NCI-H2107 treated with DMSO at 0.1 percent for 48 hours (cell line): ENCODE measurements at regions not wholly inside any gene's neighbourhood (a gene's known extent, or its start where the extent isn't known, plus 50 kb on each side); places are given as distances from the start of the nearest gene placed in this dataset.
A peak's percentile ranks its signal among the peaks of the same experiment; 100 is the strongest.

ENCODE experiments used
- DNase-seq: peaks from one replicate; lab custom pipeline; 2025; ENCODE audit not compliant: unreplicated experiment; lab: John Stamatoyannopoulos, UW

- DNase-seq, result no peak
These were observed 432.6 kb upstream of the MMADHC start for GRCh38 chr2:150020221-150020620.

GRCh38 chr2:150019063-150019462 lies 431.5 kb upstream of the MMADHC start:
- DNase-seq, result no peak

GRCh38 chr2:150012986-150013385 lies 425.4 kb upstream of the MMADHC start:
- DNase-seq, result no peak

- no peak for DNase-seq
These were observed 423.7 kb upstream of the MMADHC start for GRCh38 chr2:150011161-150011730.

- no peak for DNase-seq
These were observed 421.3 kb upstream of the MMADHC start for GRCh38 chr2:150008901-150009300.

- DNase-seq, result no peak
These were observed 420.3 kb upstream of the MMADHC start for GRCh38 chr2:150007815-150008430.

GRCh38 chr2:150006591-150006990 lies 419.0 kb upstream of the MMADHC start:
- no peak for DNase-seq

- no peak for DNase-seq
These were observed 416.0 kb upstream of the MMADHC start for GRCh38 chr2:150003544-150003943.

- DNase-seq, result no peak
These were observed 414.2 kb upstream of the MMADHC start for GRCh38 chr2:150001788-150002187.

- no peak for DNase-seq
These were observed 409.3 kb upstream of the MMADHC start for GRCh38 chr2:149996901-149997300.

- peak; percentile 94 for DNase-seq
These were observed 406.6 kb upstream of the MMADHC start for GRCh38 chr2:149994057-149994728.

GRCh38 chr2:149993316-149993715 lies 405.7 kb upstream of the MMADHC start:
- DNase-seq, result no peak

GRCh38 chr2:149991576-149991975 lies 404.0 kb upstream of the MMADHC start:
- no peak for DNase-seq

GRCh38 chr2:149990965-149991364 lies 403.4 kb upstream of the MMADHC start:
- no peak for DNase-seq

GRCh38 chr2:149989447-149990063 lies 402.0 kb upstream of the MMADHC start:
- DNase-seq, result no peak

GRCh38 chr2:149988361-149988760 lies 400.8 kb upstream of the MMADHC start:
- no peak for DNase-seq

GRCh38 chr2:149986861-149987260 lies 399.3 kb upstream of the MMADHC start:
- DNase-seq, result no peak

GRCh38 chr2:149984311-149984710 lies 396.7 kb upstream of the MMADHC start:
- DNase-seq, result no peak

- no peak for DNase-seq
These were observed 384.5 kb upstream of the MMADHC start for GRCh38 chr2:149972066-149972465.

- DNase-seq, result no peak
These were observed 367.5 kb upstream of the MMADHC start for GRCh38 chr2:149954981-149955600.

- DNase-seq, result no peak
These were observed 366.1 kb upstream of the MMADHC start for GRCh38 chr2:149953627-149954026.

- DNase-seq, result no peak
These were observed 343.9 kb upstream of the MMADHC start for GRCh38 chr2:149931486-149931885.
